Globus pallidus (tissue), 1 donor: ENCODE measurements at regions not wholly inside any gene's neighbourhood (a gene's known extent, or its start where the extent isn't known, plus 50 kb on each side); places are given as distances from the start of the nearest gene placed in this dataset.

ENCODE experiments used
- DNase-seq: peaks from one replicate; pipeline ENCODE4 v3.0.0-alpha.2; 2015; ENCODE audit warnings: low spot score

DNA sequence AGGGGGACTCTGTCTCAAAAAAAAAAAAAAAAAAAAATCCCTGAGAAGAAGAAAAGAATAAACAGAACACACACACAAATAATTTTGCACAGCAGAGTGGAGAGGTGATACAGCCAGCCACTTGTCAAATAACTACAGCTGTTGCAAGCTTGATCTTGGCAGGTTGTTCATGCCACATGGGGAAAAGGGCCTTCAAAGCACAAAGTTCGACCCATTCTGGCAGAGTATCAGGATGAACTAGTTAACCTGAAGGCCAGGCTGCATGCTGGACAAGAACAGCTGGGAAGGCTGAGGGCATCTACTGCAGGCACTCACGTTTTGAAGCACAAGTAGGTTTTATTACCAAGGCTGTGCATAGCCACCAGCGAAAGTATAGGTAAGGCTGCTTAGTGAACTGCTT lies 104.1 kb downstream of the KCTD15 start:
- no peak for DNase-seq

DNA sequence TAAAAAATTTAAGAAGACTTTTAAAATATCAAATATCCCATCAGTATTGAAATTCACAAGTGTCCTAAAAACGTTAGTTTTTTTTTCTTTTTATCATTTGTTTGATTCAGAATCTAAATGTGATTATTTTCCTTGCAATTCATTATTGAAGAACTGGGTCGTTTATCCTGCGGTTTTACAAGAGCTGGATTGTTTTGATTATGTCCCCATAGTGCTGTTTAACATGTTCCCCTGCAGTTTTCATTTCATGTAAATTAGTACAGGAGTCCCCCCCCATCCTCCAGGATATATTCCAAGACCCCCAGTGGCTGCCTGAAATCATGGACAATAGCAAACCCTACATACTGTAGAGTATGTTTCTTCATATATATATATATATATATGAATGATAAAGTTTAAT lies 105.7 kb downstream of the KCTD15 start:
- no peak for DNase-seq

- no peak for DNase-seq
Measured at GRCh38 chr19:33902802-33903488, 106.3 kb downstream of the KCTD15 start.

GRCh38 chr19:33903489-33903850 lies 106.8 kb downstream of the KCTD15 start:
- no peak for DNase-seq

DNA sequence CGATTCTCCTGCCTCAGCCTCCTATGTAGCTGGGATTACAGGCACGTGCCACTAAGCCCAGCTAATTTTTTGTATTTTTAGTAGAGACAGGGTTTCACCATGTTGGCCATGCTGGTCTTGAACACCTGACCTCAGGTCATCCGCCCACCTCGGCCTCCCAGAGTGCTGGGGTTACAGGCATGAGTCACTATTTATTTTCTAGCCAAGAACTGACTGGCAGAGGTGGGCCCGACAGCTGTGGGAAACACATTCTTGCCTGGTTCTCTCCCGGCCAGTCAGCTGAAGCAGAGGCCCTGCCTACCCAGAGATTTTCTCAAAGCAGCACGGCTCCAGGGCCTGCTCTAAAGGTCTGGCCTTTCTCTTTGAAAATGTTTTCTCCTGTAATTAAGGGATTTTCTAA lies 108.0 kb downstream of the KCTD15 start:
- no peak for DNase-seq

- DNase-seq = no peak
Measured at GRCh38 chr19:33905473-33905936, 108.8 kb downstream of the KCTD15 start.

- no peak for DNase-seq
Measured at GRCh38 chr19:33905937-33906577, 109.4 kb downstream of the KCTD15 start.

- no peak for DNase-seq
Measured at GRCh38 chr19:33906578-33907335, 110.1 kb downstream of the KCTD15 start.

DNA sequence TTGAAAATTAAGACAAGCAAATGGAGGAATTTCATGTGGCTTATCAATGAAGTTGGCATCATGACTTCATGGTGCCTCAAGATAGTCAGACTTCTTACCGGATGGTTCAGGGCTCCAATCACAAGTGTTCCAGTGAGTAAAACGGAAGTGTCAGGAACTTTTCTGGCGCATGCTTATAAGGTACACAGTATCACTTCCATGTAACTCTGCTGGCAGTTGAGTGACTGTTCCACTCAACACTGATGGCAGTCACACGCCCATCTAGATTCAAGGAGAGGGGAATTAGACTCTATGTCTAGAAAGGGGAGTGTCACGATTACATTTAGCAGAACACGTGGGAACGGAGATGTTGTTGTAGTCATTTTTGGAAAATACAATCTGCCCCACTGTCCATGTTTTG lies 114.3 kb downstream of the KCTD15 start:
- DNase-seq = no peak

GRCh38 chr19:33914599-33914998 lies 117.9 kb downstream of the KCTD15 start:
- DNase-seq = no peak

GRCh38 chr19:33916792-33917191 lies 120.1 kb downstream of the KCTD15 start:
- no peak for DNase-seq

DNA sequence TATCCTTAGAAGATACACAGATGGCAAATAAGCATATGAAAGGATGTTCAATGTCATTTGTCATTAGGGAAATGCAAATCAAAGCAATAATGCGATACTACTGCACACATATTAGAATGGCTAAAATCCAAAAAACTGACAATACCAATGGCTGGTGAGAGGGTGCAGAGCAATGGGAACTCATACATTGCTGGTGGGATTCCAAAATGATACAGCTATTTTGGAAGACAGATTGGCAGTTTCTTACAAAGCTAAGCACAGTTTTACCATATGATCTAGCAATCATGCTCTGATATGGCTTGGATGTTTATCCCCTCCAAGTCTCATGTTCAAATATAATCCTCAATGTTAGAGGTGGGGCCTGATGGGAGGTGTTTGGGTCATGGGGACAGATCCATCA lies 122.6 kb downstream of the KCTD15 start:
- no peak for DNase-seq

DNA sequence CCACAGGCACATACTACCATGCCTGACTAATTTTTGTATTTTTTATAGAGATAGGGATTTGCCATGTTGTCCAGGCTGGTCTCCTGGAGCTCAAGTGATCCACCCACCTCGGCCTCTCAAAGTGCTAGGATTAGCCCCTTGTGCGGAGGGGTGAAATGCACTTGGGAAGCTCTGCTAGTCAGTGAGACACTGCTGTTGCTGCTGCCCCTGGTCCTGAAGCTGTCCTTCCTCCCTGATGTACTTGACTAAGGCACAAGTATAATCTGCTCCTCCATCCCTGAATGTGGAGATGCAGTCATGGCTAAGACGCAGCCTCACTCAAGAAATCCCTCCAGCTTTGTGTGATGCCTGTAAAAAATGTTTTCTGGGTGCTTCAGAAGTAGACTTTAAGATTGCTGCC lies 124.5 kb downstream of the KCTD15 start:
- no peak for DNase-seq

DNA sequence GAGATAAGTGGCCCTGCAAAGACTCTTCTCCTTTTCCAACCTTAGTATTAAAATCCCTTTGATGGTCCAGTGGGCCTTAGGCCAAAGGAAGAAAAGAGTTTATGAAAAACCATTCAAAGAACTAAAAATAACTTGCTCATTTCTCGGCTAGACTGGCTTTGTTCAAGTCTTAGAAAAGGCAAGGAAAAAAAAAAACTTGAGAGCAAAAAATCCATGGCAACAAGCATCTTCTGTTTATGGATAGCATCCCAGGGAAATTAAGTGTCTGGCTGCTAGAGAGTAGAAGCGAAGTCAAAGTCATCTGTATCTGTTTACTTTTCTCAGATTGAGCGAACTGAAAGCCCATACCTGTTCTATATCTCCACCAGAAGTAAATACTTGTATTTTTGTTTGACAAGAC lies 129.6 kb downstream of the KCTD15 start:
- DNase-seq = no peak

- no peak for DNase-seq
Measured at GRCh38 chr19:33927789-33928457, 131.3 kb downstream of the KCTD15 start.

DNA sequence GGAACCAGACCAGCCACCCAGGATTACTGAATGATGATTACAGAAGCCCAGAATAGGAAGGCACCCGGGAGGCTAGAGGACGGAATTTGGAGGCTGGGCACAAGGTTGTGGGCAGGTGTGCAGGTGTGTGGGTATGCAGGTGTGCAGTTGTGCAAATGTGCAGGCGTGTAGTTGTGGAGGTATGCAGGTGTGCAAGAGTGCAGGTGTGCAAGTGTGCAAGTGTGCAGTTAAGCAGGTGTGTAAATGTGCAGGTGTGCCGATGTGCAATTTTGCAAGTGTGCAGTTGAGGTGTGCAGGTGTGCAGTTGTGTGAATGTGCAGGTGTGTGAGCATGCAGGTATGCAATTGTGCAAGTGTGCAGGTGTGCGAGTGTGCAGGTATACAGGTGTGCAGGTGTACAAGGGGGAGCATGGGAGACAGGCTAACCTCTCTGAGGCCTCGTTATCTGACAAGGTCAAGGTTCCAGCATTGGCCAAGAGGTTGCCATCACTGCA lies 131.8 kb downstream of the KCTD15 start:
- DNase-seq = no peak

GRCh38 chr19:33933931-33934330 lies 137.3 kb downstream of the KCTD15 start:
- no peak for DNase-seq

- no peak for DNase-seq
Measured at GRCh38 chr19:33938821-33939220, 142.2 kb downstream of the KCTD15 start.

DNA sequence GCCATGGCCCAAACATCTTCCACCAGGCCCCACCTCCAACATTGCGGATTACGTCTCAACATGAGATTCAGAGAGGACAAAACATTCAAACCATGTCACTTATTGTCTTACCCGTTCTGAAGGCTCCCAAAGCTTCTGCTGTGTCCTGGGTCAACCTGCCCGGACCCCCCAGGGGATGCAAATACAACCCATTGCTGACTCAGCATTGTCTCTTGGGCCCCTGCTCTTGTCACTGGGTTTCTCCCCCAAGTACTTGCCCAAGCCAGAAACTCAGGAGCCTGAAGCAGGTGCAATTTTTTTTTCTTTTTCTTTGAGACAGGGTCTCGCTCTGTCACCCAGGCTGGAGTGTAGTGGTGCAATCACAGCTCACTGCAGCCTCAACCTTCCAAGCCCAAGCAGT lies 144.5 kb downstream of the KCTD15 start:
- no peak for DNase-seq

DNA sequence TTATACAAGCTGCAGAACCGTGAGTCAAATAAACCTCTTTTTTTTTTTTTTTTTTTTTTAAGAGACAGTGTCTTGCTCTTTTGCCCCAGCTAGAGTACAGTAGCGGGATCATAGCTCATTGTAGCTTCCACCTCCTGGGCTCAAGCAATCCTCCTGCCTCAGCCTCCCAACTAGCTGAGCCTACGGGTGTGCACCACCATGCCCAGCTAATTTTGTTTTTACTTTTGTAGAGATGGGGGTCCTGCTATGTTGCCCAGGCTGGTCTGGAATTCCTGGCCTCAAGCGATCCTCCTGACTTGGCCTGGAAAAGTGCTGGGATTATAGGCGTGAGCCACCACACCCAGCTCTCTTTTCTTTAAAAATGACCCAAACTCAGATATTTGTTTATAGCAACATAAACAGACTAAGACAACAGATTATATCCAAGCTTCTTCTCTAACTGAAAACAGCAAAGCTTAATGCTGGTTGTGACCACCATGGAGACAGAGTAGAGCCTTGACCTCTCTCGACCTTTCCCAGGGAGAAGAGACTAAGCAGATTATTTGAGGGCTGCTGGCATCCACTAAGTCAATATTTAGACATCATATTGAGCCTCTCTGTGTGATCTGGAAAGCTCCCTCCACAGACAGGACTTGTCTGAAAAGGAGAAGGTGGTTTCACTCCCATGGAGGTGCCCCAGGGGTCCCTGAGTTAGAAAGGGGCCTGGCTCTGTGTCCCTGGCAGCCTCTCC lies 150.0 kb downstream of the KCTD15 start:
- no peak for DNase-seq

GRCh38 chr19:33947265-33947964 lies 150.7 kb downstream of the KCTD15 start:
- no peak for DNase-seq
